ENCODE measurements at regions not wholly inside any gene's neighbourhood (a gene's known extent, or its start where the extent isn't known, plus 50 kb on each side); places are given as distances from the start of the nearest gene placed in this dataset.

DNA sequence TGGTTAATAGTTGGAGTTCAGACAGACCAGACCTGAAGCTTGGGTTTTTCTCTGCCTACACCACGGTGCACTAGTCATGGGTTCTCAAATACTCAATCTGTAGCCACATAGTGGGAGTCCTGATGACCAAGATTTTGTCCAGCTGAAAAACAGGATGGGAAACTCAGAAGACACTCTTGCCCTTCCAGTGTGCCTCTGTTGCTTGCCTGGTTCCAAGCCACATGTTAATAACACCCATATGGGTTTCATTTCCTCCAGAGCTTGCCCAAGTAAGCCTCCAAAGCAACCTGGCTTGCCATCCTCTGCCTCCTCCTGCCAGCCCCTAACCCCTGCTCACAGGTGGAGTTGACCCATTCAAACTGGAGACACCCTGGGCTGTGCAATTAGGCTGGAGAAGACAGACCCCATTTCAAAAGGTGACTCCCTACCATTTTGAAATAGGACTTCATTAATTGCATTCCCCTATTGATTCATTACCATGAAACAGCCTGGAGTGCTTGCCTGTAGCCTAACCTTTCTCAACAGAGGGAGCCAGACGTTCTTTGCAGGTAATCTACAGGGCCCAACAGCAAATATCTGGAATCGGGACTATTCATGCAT lies 108.0 kb upstream of the HABP2 start:
- DNase-seq: no peak

DNA sequence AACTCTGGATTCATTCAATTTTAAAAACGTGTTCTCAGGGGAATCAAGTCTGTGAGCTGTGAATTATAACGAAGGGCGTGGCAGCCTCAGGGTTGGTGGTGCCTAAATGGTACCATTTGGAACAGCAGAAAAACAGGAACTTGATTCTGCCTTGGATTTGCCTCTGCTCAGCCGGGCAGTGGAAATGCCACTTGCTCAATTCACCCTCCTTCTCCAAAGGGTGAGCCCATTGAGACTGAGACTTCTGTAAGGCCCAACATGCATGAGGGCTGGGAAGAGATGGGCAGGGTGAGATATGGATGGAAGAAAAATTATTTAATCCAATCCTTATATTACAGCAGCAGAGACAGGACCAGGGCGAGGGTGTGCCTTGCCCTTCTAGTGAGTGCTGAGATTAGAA lies 107.1 kb upstream of the HABP2 start:
- no peak for DNase-seq

DNA sequence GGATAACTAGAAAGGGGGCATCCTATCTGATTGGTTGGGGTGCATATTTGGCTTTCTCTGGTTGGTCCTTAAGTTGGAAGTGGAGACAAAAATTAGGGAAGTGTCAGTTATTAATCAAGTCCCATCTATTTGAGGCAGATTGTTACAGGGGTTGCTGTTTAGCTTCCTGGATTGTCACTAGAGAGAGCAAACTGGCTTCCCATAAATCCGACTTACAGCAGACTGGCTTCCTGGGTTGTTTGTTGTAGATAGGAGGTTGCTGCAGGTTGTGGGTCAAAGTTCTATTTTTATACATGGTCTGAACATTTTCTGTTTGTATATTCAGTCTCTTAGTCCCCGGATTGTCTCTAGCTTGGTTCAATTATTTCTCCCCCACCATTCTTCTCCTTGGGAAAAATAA lies 106.1 kb upstream of the HABP2 start:
- no peak for DNase-seq

DNA sequence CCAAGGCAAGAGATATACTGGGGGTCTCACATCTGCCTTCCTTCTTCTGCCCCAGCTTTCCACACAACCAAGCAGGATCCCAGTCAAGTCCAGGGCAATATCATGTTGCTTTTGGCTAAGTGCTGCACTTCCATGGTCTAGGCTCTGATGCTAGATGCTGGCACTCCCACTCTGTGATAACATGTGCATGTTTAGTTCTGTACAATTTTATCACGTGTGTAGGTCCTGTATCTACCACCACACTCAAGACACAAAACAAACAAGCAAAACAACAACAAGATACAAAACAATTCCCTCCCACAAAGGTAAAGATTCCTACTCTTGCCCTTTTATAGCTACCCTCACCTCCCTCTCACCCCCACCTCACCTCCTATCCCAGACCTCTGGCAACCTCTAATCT lies 105.6 kb upstream of the HABP2 start:
- no peak for DNase-seq

DNA sequence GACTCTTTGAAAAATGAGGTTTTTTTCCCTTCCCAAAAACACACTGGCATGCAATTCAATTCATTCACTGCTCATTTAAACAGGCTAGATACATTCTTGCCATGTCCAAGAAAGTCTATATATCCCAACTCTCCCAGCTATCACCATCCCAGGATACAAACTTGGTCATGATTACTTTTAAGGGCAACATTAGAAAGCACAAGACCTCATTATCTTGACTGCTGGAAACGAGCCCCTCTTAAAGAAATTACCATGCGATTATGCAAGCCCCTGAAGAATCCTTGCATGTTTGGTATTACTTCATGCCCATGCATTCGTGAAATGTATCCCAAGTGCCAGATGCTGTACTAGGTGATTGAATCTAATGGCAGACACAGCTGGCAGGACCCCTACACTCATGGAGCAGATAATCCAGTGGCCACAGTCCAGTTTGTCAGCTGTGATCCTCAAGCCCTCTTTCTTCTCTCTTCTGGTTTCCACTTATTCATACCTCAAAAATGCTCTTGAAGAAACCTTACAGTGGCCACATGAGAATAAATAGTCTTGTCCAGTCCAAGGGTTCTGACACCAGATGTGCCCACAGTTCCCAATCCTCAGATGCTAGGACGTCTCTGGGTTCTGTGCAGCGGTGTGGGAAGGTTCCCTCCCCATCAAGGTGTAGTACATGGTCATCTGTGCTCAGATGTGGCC lies 103.7 kb upstream of the HABP2 start:
- no peak for DNase-seq

DNA sequence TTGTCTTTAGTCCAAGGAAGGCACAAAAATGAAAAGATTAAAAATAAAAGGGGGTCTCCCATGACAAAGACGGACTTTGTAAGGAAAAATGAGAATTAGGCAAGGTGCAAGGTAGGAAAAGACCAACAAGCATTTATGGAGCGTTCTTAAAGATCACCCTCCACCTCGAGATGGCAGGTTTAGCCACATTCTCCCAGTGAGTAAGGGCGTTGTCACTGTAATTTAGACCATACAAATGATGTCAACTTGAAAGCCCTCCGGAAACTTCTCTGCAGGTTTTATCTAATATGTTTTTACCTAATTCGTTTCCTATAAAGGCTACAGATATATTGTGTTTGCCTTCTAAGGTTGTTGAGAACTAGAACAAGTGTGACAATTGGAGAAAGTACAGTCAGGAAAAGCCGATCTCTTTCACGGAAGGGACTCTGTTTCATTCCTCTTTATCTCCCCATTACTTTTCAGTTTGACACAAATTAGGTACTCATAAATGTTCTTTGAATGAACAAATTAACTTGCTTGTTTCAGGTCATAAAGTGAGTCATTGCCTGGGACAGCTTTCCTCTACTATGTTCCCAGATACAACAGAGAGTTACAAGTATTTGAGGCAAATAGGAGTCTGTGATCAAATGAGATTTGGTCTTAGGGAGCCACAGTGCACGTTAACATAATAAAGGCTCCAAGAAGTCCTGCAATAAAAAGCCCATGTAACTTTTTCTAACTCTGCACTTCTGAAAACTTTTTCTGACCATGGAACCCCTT lies 102.6 kb upstream of the HABP2 start:
- no peak for DNase-seq

DNA sequence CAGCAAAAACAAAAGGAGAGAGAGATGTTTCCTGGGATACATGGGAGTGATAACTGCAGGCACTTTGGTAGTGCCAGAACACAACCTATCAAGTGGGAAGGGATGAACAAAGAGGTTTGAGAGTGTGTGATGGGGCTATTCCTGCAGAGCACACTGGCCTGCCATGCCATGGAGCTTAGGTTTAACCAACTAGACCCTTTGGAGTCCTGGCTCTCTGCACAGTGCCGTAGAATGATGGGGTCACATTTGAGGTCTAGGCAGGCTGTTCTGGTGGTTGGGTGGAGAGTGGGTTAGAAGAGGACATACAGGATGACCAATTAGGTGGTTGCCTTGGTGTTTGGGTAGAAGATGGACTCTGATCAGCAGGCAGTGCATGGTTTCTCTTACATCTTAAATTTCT lies 101.9 kb upstream of the HABP2 start:
- no peak for DNase-seq

DNA sequence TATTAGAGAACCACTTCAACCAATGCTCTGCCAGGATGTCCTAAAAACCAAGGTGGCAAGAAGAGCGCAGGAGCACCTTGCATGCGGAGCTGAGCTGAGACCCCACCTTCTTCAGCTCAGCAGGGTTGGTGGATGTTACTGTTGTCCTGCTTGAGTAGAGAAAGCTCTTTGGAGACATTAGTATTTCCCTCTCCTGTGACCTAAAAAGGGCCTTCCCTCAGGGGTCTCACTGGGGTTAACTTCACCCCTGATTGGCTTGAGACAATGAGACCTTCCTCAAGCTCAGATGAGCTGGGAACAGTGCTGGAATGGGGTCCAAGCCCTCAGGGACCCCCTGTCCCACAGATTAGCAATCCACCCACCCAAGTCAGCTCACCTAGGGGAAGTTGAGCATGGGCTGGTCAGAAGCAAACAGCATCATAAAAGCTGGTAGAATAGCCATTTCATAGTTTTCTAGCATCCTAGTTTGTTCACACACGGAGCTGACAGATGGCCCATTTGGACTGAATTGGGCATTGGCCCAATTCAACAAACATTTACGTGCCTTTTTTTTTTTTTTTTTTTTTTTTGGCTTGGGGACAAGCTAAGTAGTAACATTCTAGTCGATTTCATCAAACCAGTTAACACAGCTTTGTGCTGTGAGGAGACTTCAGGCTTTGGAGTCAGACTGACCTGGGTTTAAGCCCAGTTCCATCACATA lies 100.6 kb upstream of the HABP2 start:
- DNase-seq: no peak

- no peak for DNase-seq
These were observed 99.5 kb upstream of the HABP2 start for GRCh38 chr10:113453351-113453750.

DNA sequence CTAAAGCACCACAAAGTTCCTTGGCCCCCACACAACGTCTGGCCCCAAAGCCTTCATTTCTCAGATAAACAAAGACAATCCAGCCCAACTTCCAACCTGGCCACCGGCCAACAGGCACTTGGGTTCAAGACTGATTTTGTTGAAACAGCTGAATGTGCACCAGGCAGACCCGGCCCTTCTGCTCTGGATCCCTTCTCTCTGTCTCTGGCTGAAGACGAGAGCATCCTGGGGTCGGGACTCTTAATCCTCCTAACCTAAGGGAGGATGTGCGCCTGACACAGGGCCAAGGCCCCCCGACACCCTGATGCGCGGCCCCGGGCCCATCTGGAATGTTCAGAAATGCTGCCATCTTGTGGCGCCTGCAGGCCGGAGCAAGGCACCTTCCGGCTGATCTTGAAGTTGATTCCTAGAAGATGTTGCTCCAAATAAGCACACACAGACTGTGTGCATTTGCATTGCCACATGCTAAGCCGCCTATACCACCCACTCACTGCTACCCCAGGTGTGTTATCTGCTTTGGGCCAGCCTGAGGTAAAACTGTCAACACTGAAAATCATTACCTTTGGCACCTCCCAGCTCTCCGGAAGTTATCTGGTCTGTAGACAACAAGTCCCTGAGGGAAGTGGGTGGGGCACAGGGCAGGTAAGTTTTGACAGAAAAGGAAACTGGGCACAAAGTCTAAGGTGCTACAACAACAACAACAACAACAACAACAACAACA lies 98.4 kb upstream of the HABP2 start:
- DNase-seq: peak in 1 of 2 donors; percentile 13

GRCh38 chr10:113455947-113456346 lies 96.9 kb upstream of the HABP2 start:
- DNase-seq: no peak

- no peak for DNase-seq
These were observed 96.1 kb upstream of the HABP2 start for GRCh38 chr10:113456741-113457140.

DNA sequence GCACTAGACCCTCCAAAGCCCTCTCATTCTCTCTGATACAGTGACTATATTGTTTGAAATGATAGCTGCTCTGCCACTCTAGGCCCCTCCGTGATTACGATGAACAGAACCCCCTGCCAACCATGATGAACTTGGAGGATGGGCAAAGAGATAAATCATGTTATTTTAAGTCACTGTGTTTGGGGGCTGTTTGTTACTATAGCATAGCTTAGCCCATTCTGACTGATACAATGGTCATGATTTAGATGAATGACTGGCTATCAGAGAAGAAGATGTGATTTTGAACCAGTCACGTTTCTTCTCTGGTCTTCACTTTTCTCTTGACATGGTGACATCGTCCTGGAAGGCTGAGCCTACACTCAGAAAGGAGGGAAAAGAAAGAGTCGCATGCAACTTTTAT lies 95.4 kb upstream of the HABP2 start:
- no peak for DNase-seq

- DNase-seq: no peak
These were observed 94.4 kb upstream of the HABP2 start for GRCh38 chr10:113458451-113458850.

DNA sequence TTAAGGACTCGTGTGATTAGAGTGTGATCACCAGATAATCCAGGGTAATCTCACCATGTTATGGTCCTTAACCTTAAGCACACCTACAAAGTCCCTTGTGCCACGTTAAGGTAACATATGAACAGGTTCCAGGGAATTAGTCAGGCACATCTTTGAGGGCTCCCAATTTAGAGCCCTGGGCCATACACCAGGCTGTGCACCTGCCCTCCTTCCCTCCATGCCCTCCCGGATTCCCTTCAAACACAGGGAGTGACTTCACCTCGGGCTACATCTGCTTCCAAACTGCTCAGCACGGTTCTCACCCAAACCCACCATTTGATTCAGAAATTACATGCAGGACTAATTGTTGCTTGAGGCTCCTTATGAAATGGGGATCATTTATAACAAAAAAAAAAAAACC lies 93.9 kb upstream of the HABP2 start:
- no peak for DNase-seq

DNA sequence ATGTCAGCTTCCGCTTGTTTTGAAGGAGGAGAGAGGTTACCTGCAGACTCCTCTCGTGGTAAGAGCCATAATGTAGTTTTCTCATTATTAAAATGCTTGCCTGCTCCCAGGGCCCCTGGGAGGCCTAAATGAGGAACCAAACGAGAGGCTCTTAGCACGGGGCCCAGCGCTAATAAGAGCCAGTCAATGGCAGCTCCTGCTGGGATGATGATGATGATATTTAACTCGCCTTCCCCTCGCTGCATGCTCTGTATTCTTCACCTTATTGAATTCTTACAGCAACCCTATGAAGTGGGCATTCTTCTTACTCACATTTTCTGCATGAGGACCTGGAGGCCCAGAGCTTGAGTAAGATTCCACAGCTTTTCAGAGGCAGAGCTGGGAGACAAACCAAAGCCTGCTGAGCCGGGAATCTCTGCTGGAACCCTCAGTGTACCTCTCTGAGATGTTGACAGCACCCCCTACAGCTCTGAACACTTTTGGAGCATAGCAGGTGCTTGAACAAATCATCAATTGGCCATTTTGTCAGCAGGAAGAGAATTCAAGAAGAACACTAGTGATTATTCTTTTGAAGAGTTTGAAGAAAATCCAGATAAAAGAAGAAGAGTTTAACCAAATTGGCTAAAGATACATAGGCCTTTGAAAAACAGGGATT lies 93.1 kb upstream of the HABP2 start:
- DNase-seq: no peak

DNA sequence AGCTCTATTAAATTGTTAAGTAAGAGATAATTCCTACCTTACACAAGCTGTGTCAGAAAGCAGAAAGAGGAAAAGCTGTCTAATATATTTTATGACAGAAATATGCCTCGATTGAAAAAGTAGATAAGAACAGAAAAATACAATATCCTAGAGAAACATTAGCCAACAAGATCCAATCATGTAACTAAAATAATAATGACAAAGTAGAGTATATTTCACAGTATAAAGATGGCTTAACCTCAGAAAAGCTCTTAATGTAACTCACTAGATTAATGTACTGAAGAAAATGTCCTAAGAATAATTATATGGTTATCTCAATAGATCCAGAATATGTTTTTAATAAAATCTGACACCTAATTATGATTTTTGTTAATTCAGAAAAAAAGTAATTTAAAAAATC lies 89.8 kb upstream of the HABP2 start:
- no peak for DNase-seq

GRCh38 chr10:113463777-113464176 lies 89.1 kb upstream of the HABP2 start:
- DNase-seq: no peak

- DNase-seq: no peak
These were observed 83.1 kb upstream of the HABP2 start for GRCh38 chr10:113469796-113470195.

DNA sequence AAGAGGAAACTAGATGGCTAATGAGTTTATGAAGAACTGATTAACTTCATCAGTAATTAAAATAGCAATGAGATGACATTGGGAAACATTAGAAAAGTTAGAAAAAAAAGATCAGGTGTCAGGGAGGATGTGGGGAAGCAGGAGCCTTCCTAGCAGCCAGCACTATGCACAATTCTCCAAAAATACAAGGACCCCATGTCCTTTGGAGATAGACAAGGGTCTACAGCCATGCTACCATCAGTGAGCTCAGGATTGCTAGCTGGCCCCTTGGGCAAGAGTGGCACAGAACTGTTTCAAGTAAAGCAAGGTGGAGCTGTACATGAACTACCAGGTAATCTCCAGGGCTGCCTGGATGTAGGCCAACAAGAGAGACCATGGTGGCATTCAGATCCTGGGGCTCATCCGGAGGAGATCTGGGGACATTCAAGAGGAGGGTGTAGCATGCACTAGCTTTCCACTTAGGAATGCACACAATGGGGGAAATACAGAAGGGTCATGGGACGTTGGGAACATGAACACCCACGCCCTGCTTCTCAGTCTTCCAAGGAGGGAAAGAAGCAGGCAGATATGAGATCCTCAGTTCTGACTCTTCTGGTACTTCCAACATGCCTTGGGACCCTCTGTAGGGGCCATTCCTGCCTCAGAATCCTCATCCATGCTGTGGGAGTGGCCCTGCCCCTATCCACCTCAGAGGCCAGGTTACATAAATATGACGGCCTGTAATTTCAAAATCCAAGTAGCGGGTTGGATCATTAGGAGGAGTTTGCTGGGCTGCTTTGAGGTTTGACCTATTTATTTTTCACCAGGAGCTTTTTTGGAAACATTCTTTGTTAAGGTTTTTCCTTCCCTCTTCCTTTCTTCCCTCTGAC lies 82.2 kb upstream of the HABP2 start:
- DNase-seq: no peak

DNA sequence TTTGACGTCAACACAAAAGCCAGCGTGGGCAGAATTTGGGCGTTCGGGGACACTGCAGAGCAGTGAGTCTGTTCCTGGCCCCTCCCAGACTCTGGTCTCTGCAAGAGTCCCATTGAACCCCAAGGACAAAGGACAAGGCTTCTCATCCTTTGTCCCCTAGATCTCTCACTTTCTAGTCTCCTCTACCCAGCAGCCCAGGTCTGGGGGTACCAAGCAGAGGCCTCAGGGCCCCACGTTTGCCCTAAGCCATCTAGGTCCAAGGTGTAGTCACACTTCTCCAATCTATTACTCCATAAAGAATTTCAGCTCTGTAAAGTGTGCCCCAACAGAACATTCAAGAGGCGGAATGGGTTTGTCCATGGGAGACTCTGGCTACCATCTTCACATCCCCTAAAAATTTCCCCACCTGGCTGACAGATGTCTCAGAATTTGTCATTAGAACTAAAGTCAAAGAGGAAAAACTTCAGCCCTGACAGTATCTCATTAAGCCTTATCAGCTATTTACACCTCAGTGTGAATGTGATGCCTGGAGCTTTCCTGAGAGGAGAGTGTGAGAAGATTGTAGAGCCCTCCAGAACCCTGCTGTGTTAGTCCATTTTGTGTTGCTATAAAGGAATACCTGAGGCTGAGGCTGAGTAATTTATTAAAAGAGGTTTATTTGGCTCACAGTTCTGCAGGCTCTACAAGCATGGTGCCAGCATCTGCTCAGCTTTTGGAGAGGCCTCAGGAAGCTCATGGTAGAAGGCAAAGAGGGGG lies 81.4 kb upstream of the HABP2 start:
- DNase-seq: no peak

Data from hippocampal formation (tissue), 2 donors.